ENCODE measurements at regions not wholly inside any gene's neighbourhood (a gene's known extent, or its start where the extent isn't known, plus 50 kb on each side); places are given as distances from the start of the nearest gene placed in this dataset.

GRCh38 chr7:41573443-41573842 lies 129.4 kb downstream of the INHBA start:
- ChIA-PET CTCF (no interaction called here), POLR2A (no interaction called here), SMC1A (ENCODE audit: uncharacterized antibody, unreplicated experiment) (interaction anchor here (1.2 to 1.4 kb wide), 2 partner anchors 12 to 25 kb away, joined by 3 read pairs; no protein-coding TSS in a partner anchor), RAD21 (ENCODE audit: unreplicated experiment) (no interaction called here)
- 0% methylated on average over 2 of the region's 2 CpGs for WGBS (ENCODE audit: insufficient coverage, insufficient replicate concordance, low lambda C conversion rate, missing lambda C conversion rate)
- TF ChIP-seq EP300 (IDR thresholded peaks at IDR 0.05; ENCODE audit: borderline replicate concordance in 1 of 2, control insufficient read depth in 1 of 2, low read depth in 2 of 2, low read length in 2 of 2) (no peak), BHLHE40 (IDR thresholded peaks at IDR 0.05; ENCODE audit: borderline replicate concordance in 1 of 2, low read depth in 2 of 2, low read length in 1 of 2) (no peak), ZNF24 (IDR thresholded peaks at IDR 0.05) (no peak), CEBPZ (IDR thresholded peaks at IDR 0.05; ENCODE audit: low read depth, low read length) (no peak), POU2F2 (IDR thresholded peaks at IDR 0.05; ENCODE audit: borderline replicate concordance, low read depth, low read length) (no peak), MXI1 (IDR thresholded peaks at IDR 0.05; ENCODE audit: low read depth, low read length) (no peak), SP1 (IDR thresholded peaks at IDR 0.05; ENCODE audit: low read depth, low read length) (no peak), ZBTB11 (CRISPR knock-in tag; IDR thresholded peaks at IDR 0.05) (no peak), USF1 (IDR thresholded peaks at IDR 0.05; ENCODE audit: borderline replicate concordance, extremely low read length, insufficient read depth, low read depth, low read length) (no peak), ZBTB4 (CRISPR knock-in tag; IDR thresholded peaks at IDR 0.05) (no peak)
- no peaks in the 10 kb centered on the region for H3K9me3 ChIP-seq (replicated peaks; ENCODE audit: control insufficient read depth, insufficient read depth, low read length)
- H3K4me1 ChIP-seq (ENCODE audit: control insufficient read depth, insufficient read depth, low read length), result no peaks in the 10 kb centered on the region
- intact Hi-C loops (cut with micrococcal nuclease; ENCODE audit: unreplicated experiment), result no loop called here
- H3K27me3 ChIP-seq (replicated peaks in 1 of 2; ENCODE audit: control insufficient read depth in 2 of 2, insufficient read depth in 2 of 2, low read length in 1 of 2), result no peaks in the 10 kb centered on the region
- H3K4me3 ChIP-seq, result no peak overlapping the region
- no peak overlapping the region for H3K4me2 ChIP-seq (ENCODE audit: control insufficient read depth, insufficient read depth)
- in situ Hi-C loops (cut with MboI), result no loop called here
- H3K36me3 ChIP-seq (ENCODE audit: control insufficient read depth in 2 of 2, insufficient read depth in 2 of 2, low read length in 1 of 2), result no peaks in the 10 kb centered on the region
- no peak for DNase-seq (ENCODE audit: low read depth, low spot score)
- H3K27ac ChIP-seq (ENCODE audit: control insufficient read depth, insufficient read depth), result no peak overlapping the region
- no peaks in the 10 kb centered on the region for H3K79me2 ChIP-seq (ENCODE audit: control insufficient read depth, insufficient read depth, low read length)
- FAIRE-seq, result no peak
- no TSS peak for BruUV-seq (replicated peaks)
- no peaks in the 10 kb centered on the region for H4K20me1 ChIP-seq (ENCODE audit: control insufficient read depth, insufficient read depth)
- ATAC-seq, result no peak
- no peak overlapping the region for H2AFZ ChIP-seq (ENCODE audit: control insufficient read depth, low read depth, low read length)
- H3K9ac ChIP-seq (ENCODE audit: control insufficient read depth, insufficient read depth, low read length), result no peak overlapping the region

All from GM12878 (cell line).